Adipocyte (in vitro differentiated cells): ENCODE measurements at regions not wholly inside any gene's neighbourhood (a gene's known extent, or its start where the extent isn't known, plus 50 kb on each side); places are given as distances from the start of the nearest gene placed in this dataset.

Source experiments
- DNase-seq: peaks from one replicate; pipeline ENCODE4 v3.0.0-alpha.2; 2015; ENCODE audit warnings: low read depth
- H3K27me3 ChIP-seq: replicated peaks from 2 replicates; pipeline ENCODE4 v1.7.0; 2013; ENCODE audit warnings: mild to moderate bottlenecking, low read length, moderate library complexity; ENCODE audit not compliant: control insufficient read depth, insufficient read depth
- H3K36me3 ChIP-seq: 2 replicates; pipeline ENCODE4 v1.7.0; 2013; ENCODE audit warnings: low read length, mild to moderate bottlenecking, moderate library complexity; ENCODE audit not compliant: control insufficient read depth, insufficient read depth, severe bottlenecking
- H3K4me1 ChIP-seq: 2 replicates; pipeline ENCODE4 v1.7.0; 2013; ENCODE audit warnings: mild to moderate bottlenecking, low read length, moderate library complexity; ENCODE audit not compliant: control insufficient read depth, insufficient read depth
- H3K4me3 ChIP-seq: 2 replicates; pipeline ENCODE4 v1.7.0; 2013; ENCODE audit warnings: mild to moderate bottlenecking, low read length, moderate library complexity
- H3K9ac ChIP-seq: 2 replicates; pipeline ENCODE4 v1.7.0; 2013; ENCODE audit warnings: mild to moderate bottlenecking, low read length, moderate library complexity
- H3K9me3 ChIP-seq: 2 replicates; pipeline ENCODE4 v1.7.0; 2013; ENCODE audit warnings: mild to moderate bottlenecking, low read length, moderate library complexity; ENCODE audit not compliant: control insufficient read depth

GRCh38 chr16:48912360-48912759 lies 302.4 kb upstream of the N4BP1 start:
- H3K4me3 ChIP-seq = no peak overlapping the region
- H3K9ac ChIP-seq = no peak overlapping the region
- no peak for DNase-seq
- no peaks in the 10 kb centered on the region for H3K36me3 ChIP-seq
- H3K4me1 ChIP-seq = no peaks in the 10 kb centered on the region
- H3K9me3 ChIP-seq = no peaks in the 10 kb centered on the region
- H3K27me3 ChIP-seq = peaks cover 17% of the 10 kb centered on the region

GRCh38 chr16:48911700-48912099 lies 301.7 kb upstream of the N4BP1 start:
- no peak overlapping the region for H3K4me3 ChIP-seq
- H3K4me1 ChIP-seq = no peaks in the 10 kb centered on the region
- no peak overlapping the region for H3K9ac ChIP-seq
- H3K9me3 ChIP-seq = no peaks in the 10 kb centered on the region
- H3K27me3 ChIP-seq = peaks cover 17% of the 10 kb centered on the region
- H3K36me3 ChIP-seq = no peaks in the 10 kb centered on the region
- peak; percentile 1 for DNase-seq

DNA sequence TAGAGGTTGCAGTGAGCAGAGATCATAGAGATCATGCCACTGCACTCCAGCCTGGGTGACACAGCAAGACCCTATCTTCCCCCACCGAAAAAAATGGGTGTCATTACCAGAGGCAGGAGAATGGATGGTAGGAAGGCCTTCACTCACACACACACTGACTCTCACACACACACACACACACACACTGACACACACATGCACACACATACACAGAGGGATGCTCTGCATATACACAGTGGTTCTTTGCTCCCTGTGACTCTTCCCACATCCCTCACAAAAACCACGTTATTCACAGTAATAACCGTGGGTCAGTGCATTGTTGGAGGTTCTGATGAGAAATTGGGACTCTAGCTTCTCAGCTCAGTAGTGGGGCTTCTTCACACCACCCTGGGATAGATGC lies 300.2 kb upstream of the N4BP1 start:
- no peak overlapping the region for H3K4me3 ChIP-seq
- H3K9me3 ChIP-seq = no peaks in the 10 kb centered on the region
- H3K36me3 ChIP-seq = no peaks in the 10 kb centered on the region
- H3K9ac ChIP-seq = no peak overlapping the region
- no peak for DNase-seq
- peaks cover 26% of the 10 kb centered on the region for H3K27me3 ChIP-seq
- H3K4me1 ChIP-seq = no peaks in the 10 kb centered on the region

- Histone ChIP-seq H3K4me3 (no peak overlapping the region), H3K9me3 (no peaks in the 10 kb centered on the region), H3K4me1 (no peaks in the 10 kb centered on the region), H3K27me3 (peaks cover 29% of the 10 kb centered on the region), H3K9ac (no peak overlapping the region), H3K36me3 (no peaks in the 10 kb centered on the region)
- DNase-seq = no peak
Observed at GRCh38 chr16:48909231-48909630, 299.3 kb upstream of the N4BP1 start.

- no peaks in the 10 kb centered on the region for H3K4me1 ChIP-seq
- H3K4me3 ChIP-seq = no peak overlapping the region
- no peak for DNase-seq
- peaks cover 19% of the 10 kb centered on the region for H3K27me3 ChIP-seq
- no peak overlapping the region for H3K9ac ChIP-seq
- H3K36me3 ChIP-seq = no peaks in the 10 kb centered on the region
- no peaks in the 10 kb centered on the region for H3K9me3 ChIP-seq
Observed at GRCh38 chr16:48907906-48908634, 298.1 kb upstream of the N4BP1 start.

DNA sequence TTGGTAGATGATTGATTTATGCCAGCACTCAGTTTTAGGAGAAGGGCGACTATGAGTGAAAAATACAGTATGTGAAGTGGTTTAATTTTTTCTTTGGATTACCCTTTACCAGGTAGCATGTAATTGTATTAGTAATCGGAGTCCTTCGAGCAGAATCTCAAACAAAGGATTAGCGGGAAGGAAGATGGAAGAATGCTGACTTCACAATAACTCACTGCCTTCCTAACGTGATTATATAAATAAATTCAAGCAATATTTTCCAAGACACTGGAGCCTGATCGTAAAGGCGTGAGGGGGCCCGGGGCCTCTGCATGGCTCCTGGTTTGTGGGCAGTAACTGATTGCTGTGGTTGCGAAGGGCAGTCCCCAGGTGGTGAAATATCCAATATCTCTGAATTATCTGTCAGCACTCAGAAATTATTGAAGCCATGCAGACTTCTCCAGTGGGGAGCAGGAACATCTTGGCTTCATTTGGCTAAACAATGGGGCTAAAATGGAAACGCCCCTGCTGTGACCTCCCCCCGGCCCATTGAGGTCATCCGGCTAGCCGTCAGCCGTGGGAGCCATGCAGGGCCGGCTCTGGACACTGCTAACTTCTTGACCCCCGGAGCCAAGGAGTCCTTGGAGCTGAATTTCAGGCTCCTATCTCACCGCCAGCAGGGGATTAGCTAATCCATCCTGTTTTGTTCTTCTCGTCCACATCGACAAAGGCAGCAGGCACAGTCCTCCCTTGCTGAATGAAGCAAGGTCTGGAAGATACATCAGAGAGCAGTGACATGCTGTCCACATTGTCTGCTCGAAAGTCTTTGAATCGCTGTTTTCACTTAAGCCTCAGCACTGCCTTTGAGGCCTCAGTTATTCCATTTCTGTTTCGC lies 295.9 kb upstream of the N4BP1 start:
- no peaks in the 10 kb centered on the region for H3K9me3 ChIP-seq
- no peaks in the 10 kb centered on the region for H3K36me3 ChIP-seq
- H3K4me3 ChIP-seq = no peak overlapping the region
- no peak for DNase-seq
- no peak overlapping the region for H3K9ac ChIP-seq
- peaks cover 21% of the 10 kb centered on the region for H3K27me3 ChIP-seq
- no peaks in the 10 kb centered on the region for H3K4me1 ChIP-seq

DNA sequence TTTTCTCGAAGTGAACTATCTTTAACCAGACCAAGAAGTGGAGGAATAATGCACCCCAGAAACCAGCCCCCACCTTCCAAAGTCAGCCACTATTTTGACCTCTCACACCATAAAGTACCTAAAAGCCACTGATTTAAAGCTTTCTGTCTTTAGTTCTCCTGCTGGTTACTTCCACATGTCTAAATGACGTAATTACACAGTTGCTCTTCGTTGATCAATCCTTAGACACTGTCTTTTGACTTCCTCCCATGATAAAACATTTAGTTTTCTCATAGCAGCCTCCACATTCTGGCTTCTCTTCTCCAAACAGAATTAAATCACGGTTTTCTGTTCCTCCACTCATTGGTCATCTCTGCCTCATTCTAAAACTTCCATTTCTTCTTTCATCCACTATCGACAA lies 294.4 kb upstream of the N4BP1 start:
- no peaks in the 10 kb centered on the region for H3K4me1 ChIP-seq
- DNase-seq = no peak
- peaks cover 24% of the 10 kb centered on the region for H3K27me3 ChIP-seq
- no peaks in the 10 kb centered on the region for H3K9me3 ChIP-seq
- H3K36me3 ChIP-seq = no peaks in the 10 kb centered on the region
- H3K9ac ChIP-seq = no peak overlapping the region
- no peak overlapping the region for H3K4me3 ChIP-seq

DNA sequence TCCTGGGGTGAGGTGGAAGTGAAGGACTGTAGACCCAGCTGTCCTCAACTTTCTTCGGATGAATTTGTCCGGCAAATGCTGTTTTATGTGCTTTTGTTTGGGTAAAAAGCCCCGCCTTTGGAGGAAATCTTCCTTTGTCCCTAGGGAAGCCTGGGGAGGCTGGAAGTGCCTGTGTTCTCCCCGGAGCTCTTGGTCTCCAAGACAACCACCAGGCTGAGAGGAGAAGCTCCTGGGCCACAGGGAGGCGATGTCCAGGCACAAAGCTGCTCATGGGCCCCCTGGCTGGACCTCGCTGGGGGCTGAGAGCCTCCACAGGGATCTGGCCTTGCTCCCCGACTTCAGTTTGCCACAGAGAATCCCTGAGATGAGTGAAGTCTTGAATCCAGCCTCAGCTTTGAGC lies 293.1 kb upstream of the N4BP1 start:
- Histone ChIP-seq H3K9me3 (no peaks in the 10 kb centered on the region), H3K4me1 (no peaks in the 10 kb centered on the region), H3K9ac (no peak overlapping the region), H3K27me3 (peaks cover 28% of the 10 kb centered on the region), H3K4me3 (no peak overlapping the region), H3K36me3 (no peaks in the 10 kb centered on the region)
- DNase-seq = no peak

DNA sequence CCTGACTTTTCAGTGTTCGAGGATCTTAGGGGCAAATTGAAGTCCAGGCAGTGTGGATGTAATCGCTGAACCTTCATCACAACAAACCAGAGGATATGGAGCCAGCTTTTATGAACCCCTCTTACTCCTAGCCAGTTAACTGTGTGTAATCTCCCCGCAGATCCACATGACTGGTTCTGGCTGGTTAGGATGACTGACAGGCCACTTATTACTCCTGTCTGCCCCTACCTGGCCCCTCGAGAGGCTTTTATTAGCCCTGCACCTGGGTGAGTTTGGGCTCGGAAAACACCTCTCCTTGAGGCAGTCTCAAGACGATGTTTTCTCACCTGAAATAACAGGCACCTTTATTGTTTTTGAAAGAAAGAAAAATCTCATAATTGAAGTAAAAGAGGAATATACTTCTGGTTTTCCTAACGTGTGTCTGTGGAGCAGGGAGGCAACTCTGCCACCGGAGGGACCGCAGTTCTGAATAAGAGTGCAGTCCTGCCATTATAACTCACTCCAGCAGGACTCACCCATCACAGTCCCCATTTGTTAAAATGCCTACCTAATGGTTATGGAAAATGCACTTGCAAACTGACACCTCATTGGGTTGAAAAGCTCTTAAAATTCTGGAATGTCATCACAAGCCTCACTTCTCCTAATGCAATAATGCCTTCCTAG lies 291.9 kb upstream of the N4BP1 start:
- Histone ChIP-seq H3K4me3 (no peak overlapping the region), H3K36me3 (no peaks in the 10 kb centered on the region), H3K9ac (no peak overlapping the region), H3K27me3 (peaks cover 28% of the 10 kb centered on the region), H3K9me3 (no peaks in the 10 kb centered on the region), H3K4me1 (no peaks in the 10 kb centered on the region)
- no peak for DNase-seq

DNA sequence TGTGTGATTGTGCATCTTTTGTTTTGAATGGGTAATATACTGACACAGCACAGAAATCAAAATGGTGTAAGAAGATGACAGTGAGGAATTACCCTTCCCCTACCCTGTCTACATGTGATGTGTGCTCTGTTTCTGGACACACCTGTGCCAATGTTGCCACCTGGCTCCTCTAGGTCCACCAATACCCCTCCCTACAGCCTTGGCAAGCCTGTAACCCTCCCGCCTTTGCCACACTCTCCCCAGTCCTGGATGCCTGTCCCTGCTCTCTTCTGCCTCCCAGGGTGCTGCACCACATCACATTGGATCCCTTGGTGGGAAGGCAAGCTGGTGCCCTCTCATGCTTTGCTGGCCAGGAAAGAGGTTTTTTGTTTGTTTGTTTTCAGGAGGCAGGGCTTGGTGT lies 289.5 kb upstream of the N4BP1 start:
- H3K4me1 ChIP-seq = no peaks in the 10 kb centered on the region
- no peaks in the 10 kb centered on the region for H3K36me3 ChIP-seq
- H3K9ac ChIP-seq = no peak overlapping the region
- peaks cover 17% of the 10 kb centered on the region for H3K27me3 ChIP-seq
- no peak overlapping the region for H3K4me3 ChIP-seq
- H3K9me3 ChIP-seq = no peaks in the 10 kb centered on the region
- DNase-seq = no peak

- H3K27me3 ChIP-seq = peaks cover 17% of the 10 kb centered on the region
- no peak overlapping the region for H3K9ac ChIP-seq
- no peaks in the 10 kb centered on the region for H3K4me1 ChIP-seq
- H3K9me3 ChIP-seq = no peaks in the 10 kb centered on the region
- H3K36me3 ChIP-seq = no peaks in the 10 kb centered on the region
- H3K4me3 ChIP-seq = no peak overlapping the region
- DNase-seq = no peak
Observed at GRCh38 chr16:48897698-48898205, 287.8 kb upstream of the N4BP1 start.
